H1 (cell line): ENCODE measurements at regions not wholly inside any gene's neighbourhood (a gene's known extent, or its start where the extent isn't known, plus 50 kb on each side); places are given as distances from the start of the nearest gene placed in this dataset.

Experiments used
- CTCF ChIA-PET: fragments of 300-600 bp; sonication (Branson Sonifier 250); formaldehyde crosslinking; loops from one replicate; lab custom pipeline; 2021; ENCODE audit not compliant: partially characterized antibody; lab: Charles Lee
- POLR2A ChIA-PET: fragments of 300-600 bp; sonication (Branson Sonifier 250); formaldehyde crosslinking; loops from one replicate; lab custom pipeline; 2021; ENCODE audit warnings: inconsistent platforms; ENCODE audit not compliant: partially characterized antibody; lab: Charles Lee
- DNase-seq, 2 experiments: peaks; one replicate each; pipeline versions ENCODE4 v3.0.0 to v3.0.0-alpha.2; 2010 to 2022; ENCODE audit warnings: low spot score in 2 of 2, low read depth in 1 of 2, mixed read lengths in 1 of 2
- FAIRE-seq: peaks from 2 replicates; lab custom pipeline; 2011; peaks lifted over from hg19 to GRCh38; lab: Jason Lieb, UNC
- H2AFZ ChIP-seq: 2 replicates; pipeline ENCODE4 v1.8.1; 2012; ENCODE audit warnings: low read length, inconsistent platforms
- H2AK5ac ChIP-seq: 2 replicates; pipeline ENCODE4 v1.6.1; 2013; ENCODE audit warnings: low read depth, low read length
- H2BK120ac ChIP-seq: replicated peaks from 2 replicates; pipeline ENCODE3; 2013; ENCODE audit warnings: low read depth, low read length, inconsistent platforms
- H2BK12ac ChIP-seq: 2 replicates; pipeline ENCODE4 v1.6.1; 2013; ENCODE audit warnings: low read depth, low read length
- H2BK15ac ChIP-seq: 2 replicates; pipeline ENCODE4 v1.6.1; 2013; ENCODE audit warnings: low read length
- H2BK20ac ChIP-seq: 2 replicates; pipeline ENCODE4 v1.6.1; 2013; ENCODE audit warnings: low read length
- H2BK5ac ChIP-seq: 2 replicates; pipeline ENCODE4 v1.6.1; 2013; ENCODE audit warnings: low read depth, low read length
- H3K14ac ChIP-seq: 2 replicates; pipeline ENCODE4 v1.6.1; 2013; ENCODE audit warnings: inconsistent platforms; ENCODE audit not compliant: insufficient read length
- H3K18ac ChIP-seq: 2 replicates; pipeline ENCODE4 v1.6.1; 2013; ENCODE audit warnings: low read length; ENCODE audit errors: extremely low read depth
- H3K23ac ChIP-seq: 2 replicates; pipeline ENCODE4 v1.6.1; 2013; ENCODE audit warnings: inconsistent platforms; ENCODE audit not compliant: insufficient read length
- H3K23me2 ChIP-seq: 2 replicates; pipeline ENCODE4 v1.6.1; 2013; ENCODE audit warnings: low read depth, low read length
- H3K27ac ChIP-seq: 2 replicates; pipeline ENCODE4 v1.6.1; 2011; ENCODE audit warnings: low read depth, low read length, inconsistent platforms
- H3K27me3 ChIP-seq, 4 experiments: replicated peaks in 1 of 4; 1 replicate in 1 of 4; 2 replicates in 3 of 4; pipeline versions ENCODE4 v1.6.1 to v1.8.1; 2011 to 2013; ENCODE audit warnings: low read length in 3 of 4, mild to moderate bottlenecking in 3 of 4, inconsistent platforms in 2 of 4, mixed read lengths in 2 of 4, moderate library complexity in 1 of 4; ENCODE audit not compliant: control insufficient read depth in 3 of 4, insufficient read depth in 3 of 4; ENCODE audit errors: extremely low read depth in 1 of 4
- H3K36me3 ChIP-seq, 4 experiments: 2 replicates each; pipeline versions ENCODE4 v1.6.1 to v1.8.1; 2011 to 2013; ENCODE audit warnings: mild to moderate bottlenecking in 4 of 4, low read length in 3 of 4, moderate library complexity in 2 of 4, control low read depth in 1 of 4, inconsistent platforms in 1 of 4; ENCODE audit not compliant: insufficient read depth in 4 of 4, control insufficient read depth in 2 of 4
- H3K4ac ChIP-seq: replicated peaks from 2 replicates; pipeline ENCODE3; 2013; ENCODE audit warnings: low read length, low read depth, mixed read lengths, inconsistent platforms; ENCODE audit not compliant: insufficient read length
- H3K4me1 ChIP-seq, 4 experiments: replicated peaks in 1 of 4; 1 replicate in 1 of 4; 2 replicates in 3 of 4; pipeline versions ENCODE4 v1.6.1 to v1.8.1; 2011 to 2013; ENCODE audit warnings: low read length in 3 of 4, inconsistent platforms in 2 of 4, mixed read lengths in 1 of 4; ENCODE audit not compliant: insufficient read depth in 4 of 4, control insufficient read depth in 3 of 4
- H3K4me2 ChIP-seq, 2 experiments: 2 replicates each; pipeline versions ENCODE4 v1.6.1 to v1.8.1; 2011 to 2013; ENCODE audit warnings: low read depth in 2 of 2, low read length in 2 of 2, control low read depth in 1 of 2, inconsistent platforms in 1 of 2, mild to moderate bottlenecking in 1 of 2; ENCODE audit not compliant: insufficient read depth in 1 of 2
- H3K4me3 ChIP-seq, 4 experiments: fragments of 200-600, 300-600 bp in 1 of 4; sonication (generic), shearing (Covaris generic), sonication (Bioruptor Twin) in 1 of 4; 2 replicates each; pipeline versions ENCODE4 v1.5.1 to v1.8.1; 2011 to 2016; ENCODE audit warnings: low read length in 4 of 4, low read depth in 3 of 4, control low read depth in 2 of 4, inconsistent platforms in 2 of 4, mild to moderate bottlenecking in 2 of 4, mixed read lengths in 1 of 4, moderate library complexity in 1 of 4; ENCODE audit not compliant: insufficient read depth in 2 of 4; ENCODE audit errors: extremely low read depth in 1 of 4
- H3K56ac ChIP-seq: replicated peaks from 2 replicates; pipeline ENCODE3; 2013; ENCODE audit warnings: low read depth, mild to moderate bottlenecking, mixed read lengths, low read length, inconsistent platforms; ENCODE audit not compliant: insufficient read length
- H3K79me1 ChIP-seq: 2 replicates; pipeline ENCODE4 v1.6.1; 2013; ENCODE audit warnings: low read depth, low read length, control low read depth
- H3K79me2 ChIP-seq, 2 experiments: 2 replicates each; pipeline versions ENCODE4 v1.6.1 to v1.8.1; 2012 to 2013; ENCODE audit warnings: low read length in 2 of 2, mild to moderate bottlenecking in 2 of 2, inconsistent platforms in 1 of 2; ENCODE audit not compliant: insufficient read depth in 2 of 2, control insufficient read depth in 1 of 2
- H3K9ac ChIP-seq, 4 experiments: replicated peaks in 1 of 4; 1 replicate in 1 of 4; 2 replicates in 3 of 4; pipeline versions ENCODE4 v1.6.1 to v1.8.1; 2011 to 2013; ENCODE audit warnings: low read depth in 3 of 4, low read length in 3 of 4, control low read depth in 2 of 4, mild to moderate bottlenecking in 2 of 4, moderate library complexity in 2 of 4, inconsistent platforms in 1 of 4; ENCODE audit errors: extremely low read depth in 1 of 4
- H3K9me3 ChIP-seq, 2 experiments: 2 replicates each; pipeline versions ENCODE4 v1.6.1 to v1.8.1; 2012 to 2013; ENCODE audit warnings: mild to moderate bottlenecking in 2 of 2, moderate library complexity in 2 of 2, control low read depth in 1 of 2, inconsistent platforms in 1 of 2, low read depth in 1 of 2, low read length in 1 of 2, mixed read lengths in 1 of 2; ENCODE audit not compliant: insufficient read depth in 2 of 2
- H4K20me1 ChIP-seq, 2 experiments: replicated peaks in 1 of 2; 2 replicates each; pipeline versions ENCODE3 to v1.8.1; 2011 to 2013; ENCODE audit warnings: inconsistent platforms in 2 of 2, low read length in 2 of 2, mild to moderate bottlenecking in 1 of 2; ENCODE audit not compliant: insufficient read depth in 2 of 2, control insufficient read depth in 1 of 2
- H4K5ac ChIP-seq: 2 replicates; pipeline ENCODE4 v1.6.1; 2013; ENCODE audit warnings: low read length, low read depth, mixed read lengths, inconsistent platforms; ENCODE audit not compliant: insufficient read length
- H4K8ac ChIP-seq: 2 replicates; pipeline ENCODE4 v1.8.0; 2013; ENCODE audit warnings: mild to moderate bottlenecking, moderate library complexity, low read length, inconsistent platforms; ENCODE audit not compliant: insufficient read depth; ENCODE audit errors: extremely low read depth
- H4K91ac ChIP-seq: replicated peaks from 2 replicates; pipeline ENCODE3; 2013; ENCODE audit warnings: low read length, mixed read lengths, inconsistent platforms; ENCODE audit not compliant: insufficient read length
- ASH2L ChIP-seq: fragments of 200-600, 300-600 bp; sonication (generic); IDR thresholded peaks from one replicate; pipeline ENCODE4 v1.7.1; 2017; ENCODE audit warnings: low read length
- CBX8 ChIP-seq: fragments of 300-800, 300-1000 bp; sonication (generic); IDR thresholded peaks from 2 replicates; pipeline ENCODE4 v1.7.1; 2016; ENCODE audit warnings: low read depth, low read length, borderline replicate concordance
- CEBPB ChIP-seq: IDR thresholded peaks from 2 replicates; pipeline ENCODE4 v1.6.1; 2012; ENCODE audit warnings: low read depth, low read length
- CTCF ChIP-seq, 3 experiments: IDR thresholded peaks; 1 replicate in 2 of 3; 2 replicates in 1 of 3; pipeline versions ENCODE4 v1.5.1 to v1.6.1; 2011; ENCODE audit warnings: low read length in 3 of 3, mild to moderate bottlenecking in 3 of 3, inconsistent platforms in 2 of 3, low read depth in 1 of 3, moderate library complexity in 1 of 3; ENCODE audit not compliant: insufficient read depth in 1 of 3; ENCODE audit errors: control extremely low read depth in 1 of 3
- POLR2A ChIP-seq, 2 experiments: IDR thresholded peaks; 1 replicate in 1 of 2; 2 replicates in 1 of 2; pipeline ENCODE4 v1.6.1; 2011; ENCODE audit warnings: low read depth in 2 of 2, low read length in 2 of 2, mild to moderate bottlenecking in 2 of 2; ENCODE audit errors: control extremely low read depth in 1 of 2
- POU5F1 ChIP-seq: IDR thresholded peaks from 2 replicates; pipeline ENCODE4 v1.6.1; 2011; ENCODE audit warnings: low read depth, mild to moderate bottlenecking, low read length, moderate library complexity
- RBBP5 ChIP-seq: IDR thresholded peaks from 2 replicates; pipeline ENCODE4 v1.7.1; 2012; ENCODE audit warnings: low read depth, mild to moderate bottlenecking, inconsistent platforms, low read length, moderate library complexity, borderline replicate concordance
- RXRA ChIP-seq: IDR thresholded peaks from 2 replicates; pipeline ENCODE4 v1.6.1; 2011; ENCODE audit warnings: low read depth, mild to moderate bottlenecking, low read length, moderate library complexity; ENCODE audit not compliant: insufficient read depth
- SP2 ChIP-seq: IDR thresholded peaks from 2 replicates; pipeline ENCODE4 v1.6.1; 2012; ENCODE audit warnings: mild to moderate bottlenecking, low read length, inconsistent platforms
- SUZ12 ChIP-seq: fragments of 200-600 bp; sonication (generic); IDR thresholded peaks from 2 replicates; pipeline ENCODE4 v1.6.1; 2012; ENCODE audit warnings: mild to moderate bottlenecking, inconsistent platforms, low read length, moderate library complexity, mixed read lengths
- TAF1 ChIP-seq: IDR thresholded peaks from 2 replicates; pipeline ENCODE4 v1.6.1; 2011; ENCODE audit warnings: mild to moderate bottlenecking, low read depth, low read length
- TCF12 ChIP-seq: IDR thresholded peaks from 2 replicates; pipeline ENCODE4 v1.6.1; 2011; ENCODE audit warnings: low read depth, mild to moderate bottlenecking, low read length
- TEAD4 ChIP-seq: IDR thresholded peaks from 2 replicates; pipeline ENCODE4 v1.6.1; 2012; ENCODE audit warnings: low read depth, low read length, inconsistent platforms, mixed read lengths
- WGBS, 2 experiments: shearing (Covaris generic) in 1 of 2; methylation state at CpG; one replicate each; pipeline versions ENCODE4 v1.1.6 to v1.1.7; 2013 to 2015; ENCODE audit warnings: low lambda C conversion rate in 2 of 2, mixed read lengths in 2 of 2, inconsistent platforms in 1 of 2, low coverage in 1 of 2, missing lambda C conversion rate in 1 of 2; ENCODE audit not compliant: insufficient replicate concordance in 2 of 2, insufficient coverage in 1 of 2, insufficient read length in 1 of 2; ENCODE audit errors: extremely low coverage in 1 of 2, missing lambda C conversion rate in 1 of 2; 5-methylcytosine and 5-hydroxymethylcytosine counted together

DNA sequence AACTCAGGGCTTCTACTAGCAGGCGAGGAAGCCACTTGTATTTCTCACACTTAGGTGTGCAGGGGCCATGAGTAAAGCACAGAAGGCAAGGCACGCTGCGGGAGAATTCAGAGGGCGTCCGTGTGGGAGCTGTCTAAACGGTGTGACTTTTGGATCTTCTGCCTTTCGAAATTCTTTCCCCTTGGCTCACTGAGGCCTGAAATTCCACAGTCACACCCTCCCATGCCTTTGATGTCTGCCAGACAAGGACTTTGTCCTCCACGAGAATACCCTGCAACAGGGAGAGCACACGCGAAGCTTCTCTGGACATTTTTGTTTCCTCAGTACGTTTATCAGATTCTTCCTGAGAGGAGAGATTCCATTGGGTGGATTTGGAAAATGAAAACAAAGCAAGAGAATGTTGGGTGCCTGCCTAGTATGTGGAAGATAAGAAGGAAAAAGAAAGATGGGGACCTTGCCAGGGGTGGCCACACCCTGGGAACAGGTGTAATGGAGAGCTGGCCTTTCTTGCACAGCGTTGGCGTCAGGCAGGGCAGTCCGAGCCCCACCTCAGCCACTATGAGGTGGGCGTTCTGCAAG, 235.7 kb downstream of the MYLK4 start:
- Histone ChIP-seq H3K9me3 (peaks cover 2 to 7% of the 10 kb centered on the region in 2 experiments; a peak in 3 of 4 replicates), H2BK15ac (no peak overlapping the region), H2BK20ac (no peak overlapping the region), H3K4me1 (no peaks in the 10 kb centered on the region), H3K9ac (no peak overlapping the region), H3K18ac (no peak overlapping the region), H2AFZ (no peak overlapping the region), H2BK5ac (no peak overlapping the region), H3K4me2 (no peak overlapping the region), H3K36me3 (no peaks in the 10 kb centered on the region), H4K5ac (no peak overlapping the region), H2BK12ac (no peak overlapping the region), H3K79me2 (no peaks in the 10 kb centered on the region; a peak in 1 of 4 replicates), H4K8ac (no peak overlapping the region), H3K56ac (no peak overlapping the region), H3K4me3 (no peak overlapping the region), H4K91ac (no peak overlapping the region), H3K4ac (no peak overlapping the region), H3K23me2 (no peaks in the 10 kb centered on the region), H2BK120ac (no peak overlapping the region), H2AK5ac (no peak overlapping the region), H3K27ac (no peak overlapping the region), H3K23ac (no peak overlapping the region), H3K79me1 (no peaks in the 10 kb centered on the region), H4K20me1 (no peaks in the 10 kb centered on the region), H3K27me3 (no peaks in the 10 kb centered on the region), H3K14ac (no peak overlapping the region)
- FAIRE-seq (no peak), DNase-seq (no peak)
- ChIA-PET CTCF (interaction anchor here (0.6 to 1.3 kb wide), 3 partner anchors 9 to 941 kb away, joined by 3 to 7 read pairs (median 5); no protein-coding TSS in a partner anchor), POLR2A (no interaction called here)
- 91% methylated on average over 15 of the region's 15 CpGs; no CpG with 5 or more reads in 1 of the 2 experiments for WGBS, 2 experiments
- TF ChIP-seq CEBPB (no peak), RXRA (no peak), TCF12 (no peak), CTCF (IDR thresholded peaks at IDR 0.05; ENCODE audit: control extremely low read depth in 1 of 3, insufficient read depth in 1 of 3, low read depth in 1 of 3, low read length in 3 of 3) (no peak), ASH2L (no peak), POLR2A (IDR thresholded peaks at IDR 0.05; ENCODE audit: control extremely low read depth in 1 of 2, low read depth in 2 of 2, low read length in 2 of 2) (no peak), SUZ12 (no peak), RBBP5 (no peak), TAF1 (no peak), POU5F1 (no peak), CBX8 (no peak), TEAD4 (no peak), SP2 (no peak)
